DMS79 treated with DMSO at 0.1 percent for 48 hours (cell line): ENCODE measurements at regions not wholly inside any gene's neighbourhood (a gene's known extent, or its start where the extent isn't known, plus 50 kb on each side); places are given as distances from the start of the nearest gene placed in this dataset.
"Not testable (repeated sequence)": the region's sequence is repeated elsewhere in the genome, so short reads cannot be mapped to it uniquely, and the experiment has no call there.

ENCODE experiments used
- DNase-seq: peaks from one replicate; lab custom pipeline; 2025; lab: John Stamatoyannopoulos, UW

GRCh38 chr15:96582473-96582872 lies 252.0 kb downstream of the NR2F2 start:
- no peak for DNase-seq

GRCh38 chr15:96583671-96584070 lies 253.2 kb downstream of the NR2F2 start:
- no peak for DNase-seq

GRCh38 chr15:96585484-96586386 lies 255.2 kb downstream of the NR2F2 start:
- no peak for DNase-seq

GRCh38 chr15:96586901-96587300 lies 256.4 kb downstream of the NR2F2 start:
- no peak for DNase-seq

GRCh38 chr15:96589864-96590263 lies 259.4 kb downstream of the NR2F2 start:
- no peak for DNase-seq

- DNase-seq: no peak
Observed at GRCh38 chr15:96593735-96594134, 263.2 kb downstream of the NR2F2 start.

- no peak for DNase-seq
Observed at GRCh38 chr15:96595951-96596350, 265.5 kb downstream of the NR2F2 start.

- no peak for DNase-seq
Observed at GRCh38 chr15:96598514-96598913, 268.0 kb downstream of the NR2F2 start.

GRCh38 chr15:96599268-96599667 lies 268.8 kb downstream of the NR2F2 start:
- DNase-seq: no peak

- DNase-seq: no peak
Observed at GRCh38 chr15:96600350-96600749, 269.9 kb downstream of the NR2F2 start.

- no peak for DNase-seq
Observed at GRCh38 chr15:96606617-96607016, 276.1 kb downstream of the NR2F2 start.

GRCh38 chr15:96610757-96611156 lies 280.3 kb downstream of the NR2F2 start:
- DNase-seq: no peak

- DNase-seq: no peak
Observed at GRCh38 chr15:96612917-96613316, 282.4 kb downstream of the NR2F2 start.

GRCh38 chr15:96619174-96619573 lies 288.7 kb downstream of the NR2F2 start:
- no peak for DNase-seq

- no peak for DNase-seq
Observed at GRCh38 chr15:96622714-96623113, 292.2 kb downstream of the NR2F2 start.

GRCh38 chr15:96625256-96625655 lies 294.8 kb downstream of the NR2F2 start:
- DNase-seq: no peak

- no peak for DNase-seq
Observed at GRCh38 chr15:96627031-96627568, 296.6 kb downstream of the NR2F2 start.

GRCh38 chr15:96629511-96629910 lies 299.0 kb downstream of the NR2F2 start:
- DNase-seq: no peak

GRCh38 chr15:96638793-96639192 lies 308.3 kb downstream of the NR2F2 start:
- no peak for DNase-seq

GRCh38 chr15:96645796-96646195 lies 315.3 kb downstream of the NR2F2 start:
- DNase-seq: no peak

GRCh38 chr15:96648866-96649265 lies 318.4 kb downstream of the NR2F2 start:
- no peak for DNase-seq

GRCh38 chr15:96657096-96657495 lies 326.6 kb downstream of the NR2F2 start:
- no peak for DNase-seq

- not testable (repeated sequence) for DNase-seq
Observed at GRCh38 chr15:96666979-96667378, 336.5 kb downstream of the NR2F2 start.

- DNase-seq: no peak
Observed at GRCh38 chr15:96670389-96670788, 339.9 kb downstream of the NR2F2 start.
